H1 (cell line): ENCODE measurements at regions not wholly inside any gene's neighbourhood (a gene's known extent, or its start where the extent isn't known, plus 50 kb on each side); places are given as distances from the start of the nearest gene placed in this dataset.

Source experiments
- CTCF ChIA-PET: fragments of 300-600 bp; sonication (Branson Sonifier 250); formaldehyde crosslinking; loops from one replicate; lab custom pipeline; 2021; ENCODE audit not compliant: partially characterized antibody; lab: Charles Lee
- POLR2A ChIA-PET: fragments of 300-600 bp; sonication (Branson Sonifier 250); formaldehyde crosslinking; loops from one replicate; lab custom pipeline; 2021; ENCODE audit warnings: inconsistent platforms; ENCODE audit not compliant: partially characterized antibody; lab: Charles Lee
- DNase-seq, 2 experiments: peaks; one replicate each; pipeline versions ENCODE4 v3.0.0 to v3.0.0-alpha.2; 2010 to 2022; ENCODE audit warnings: low spot score in 2 of 2, low read depth in 1 of 2, mixed read lengths in 1 of 2
- FAIRE-seq: peaks from 2 replicates; lab custom pipeline; 2011; peaks lifted over from hg19 to GRCh38; lab: Jason Lieb, UNC
- H2AFZ ChIP-seq: 2 replicates; pipeline ENCODE4 v1.8.1; 2012; ENCODE audit warnings: low read length, inconsistent platforms
- H2AK5ac ChIP-seq: 2 replicates; pipeline ENCODE4 v1.6.1; 2013; ENCODE audit warnings: low read depth, low read length
- H2BK120ac ChIP-seq: replicated peaks from 2 replicates; pipeline ENCODE3; 2013; ENCODE audit warnings: low read depth, low read length, inconsistent platforms
- H2BK12ac ChIP-seq: 2 replicates; pipeline ENCODE4 v1.6.1; 2013; ENCODE audit warnings: low read depth, low read length
- H2BK15ac ChIP-seq: 2 replicates; pipeline ENCODE4 v1.6.1; 2013; ENCODE audit warnings: low read length
- H2BK20ac ChIP-seq: 2 replicates; pipeline ENCODE4 v1.6.1; 2013; ENCODE audit warnings: low read length
- H2BK5ac ChIP-seq: 2 replicates; pipeline ENCODE4 v1.6.1; 2013; ENCODE audit warnings: low read depth, low read length
- H3K14ac ChIP-seq: 2 replicates; pipeline ENCODE4 v1.6.1; 2013; ENCODE audit warnings: inconsistent platforms; ENCODE audit not compliant: insufficient read length
- H3K18ac ChIP-seq: 2 replicates; pipeline ENCODE4 v1.6.1; 2013; ENCODE audit warnings: low read length; ENCODE audit errors: extremely low read depth
- H3K23ac ChIP-seq: 2 replicates; pipeline ENCODE4 v1.6.1; 2013; ENCODE audit warnings: inconsistent platforms; ENCODE audit not compliant: insufficient read length
- H3K23me2 ChIP-seq: 2 replicates; pipeline ENCODE4 v1.6.1; 2013; ENCODE audit warnings: low read depth, low read length
- H3K27ac ChIP-seq: 2 replicates; pipeline ENCODE4 v1.6.1; 2011; ENCODE audit warnings: low read depth, low read length, inconsistent platforms
- H3K27me3 ChIP-seq, 4 experiments: replicated peaks in 1 of 4; 1 replicate in 1 of 4; 2 replicates in 3 of 4; pipeline versions ENCODE4 v1.6.1 to v1.8.1; 2011 to 2013; ENCODE audit warnings: low read length in 3 of 4, mild to moderate bottlenecking in 3 of 4, inconsistent platforms in 2 of 4, mixed read lengths in 2 of 4, moderate library complexity in 1 of 4; ENCODE audit not compliant: control insufficient read depth in 3 of 4, insufficient read depth in 3 of 4; ENCODE audit errors: extremely low read depth in 1 of 4
- H3K36me3 ChIP-seq, 4 experiments: 2 replicates each; pipeline versions ENCODE4 v1.6.1 to v1.8.1; 2011 to 2013; ENCODE audit warnings: mild to moderate bottlenecking in 4 of 4, low read length in 3 of 4, moderate library complexity in 2 of 4, control low read depth in 1 of 4, inconsistent platforms in 1 of 4; ENCODE audit not compliant: insufficient read depth in 4 of 4, control insufficient read depth in 2 of 4
- H3K4ac ChIP-seq: replicated peaks from 2 replicates; pipeline ENCODE3; 2013; ENCODE audit warnings: low read length, low read depth, mixed read lengths, inconsistent platforms; ENCODE audit not compliant: insufficient read length
- H3K4me1 ChIP-seq, 4 experiments: replicated peaks in 1 of 4; 1 replicate in 1 of 4; 2 replicates in 3 of 4; pipeline versions ENCODE4 v1.6.1 to v1.8.1; 2011 to 2013; ENCODE audit warnings: low read length in 3 of 4, inconsistent platforms in 2 of 4, mixed read lengths in 1 of 4; ENCODE audit not compliant: insufficient read depth in 4 of 4, control insufficient read depth in 3 of 4
- H3K4me2 ChIP-seq, 2 experiments: 2 replicates each; pipeline versions ENCODE4 v1.6.1 to v1.8.1; 2011 to 2013; ENCODE audit warnings: low read depth in 2 of 2, low read length in 2 of 2, control low read depth in 1 of 2, inconsistent platforms in 1 of 2, mild to moderate bottlenecking in 1 of 2; ENCODE audit not compliant: insufficient read depth in 1 of 2
- H3K4me3 ChIP-seq, 4 experiments: fragments of 200-600, 300-600 bp in 1 of 4; sonication (generic), shearing (Covaris generic), sonication (Bioruptor Twin) in 1 of 4; 2 replicates each; pipeline versions ENCODE4 v1.5.1 to v1.8.1; 2011 to 2016; ENCODE audit warnings: low read length in 4 of 4, low read depth in 3 of 4, control low read depth in 2 of 4, inconsistent platforms in 2 of 4, mild to moderate bottlenecking in 2 of 4, mixed read lengths in 1 of 4, moderate library complexity in 1 of 4; ENCODE audit not compliant: insufficient read depth in 2 of 4; ENCODE audit errors: extremely low read depth in 1 of 4
- H3K56ac ChIP-seq: replicated peaks from 2 replicates; pipeline ENCODE3; 2013; ENCODE audit warnings: low read depth, mild to moderate bottlenecking, mixed read lengths, low read length, inconsistent platforms; ENCODE audit not compliant: insufficient read length
- H3K79me1 ChIP-seq: 2 replicates; pipeline ENCODE4 v1.6.1; 2013; ENCODE audit warnings: low read depth, low read length, control low read depth
- H3K79me2 ChIP-seq, 2 experiments: 2 replicates each; pipeline versions ENCODE4 v1.6.1 to v1.8.1; 2012 to 2013; ENCODE audit warnings: low read length in 2 of 2, mild to moderate bottlenecking in 2 of 2, inconsistent platforms in 1 of 2; ENCODE audit not compliant: insufficient read depth in 2 of 2, control insufficient read depth in 1 of 2
- H3K9ac ChIP-seq, 4 experiments: replicated peaks in 1 of 4; 1 replicate in 1 of 4; 2 replicates in 3 of 4; pipeline versions ENCODE4 v1.6.1 to v1.8.1; 2011 to 2013; ENCODE audit warnings: low read depth in 3 of 4, low read length in 3 of 4, control low read depth in 2 of 4, mild to moderate bottlenecking in 2 of 4, moderate library complexity in 2 of 4, inconsistent platforms in 1 of 4; ENCODE audit errors: extremely low read depth in 1 of 4
- H3K9me3 ChIP-seq, 2 experiments: 2 replicates each; pipeline versions ENCODE4 v1.6.1 to v1.8.1; 2012 to 2013; ENCODE audit warnings: mild to moderate bottlenecking in 2 of 2, moderate library complexity in 2 of 2, control low read depth in 1 of 2, inconsistent platforms in 1 of 2, low read depth in 1 of 2, low read length in 1 of 2, mixed read lengths in 1 of 2; ENCODE audit not compliant: insufficient read depth in 2 of 2
- H4K20me1 ChIP-seq, 2 experiments: replicated peaks in 1 of 2; 2 replicates each; pipeline versions ENCODE3 to v1.8.1; 2011 to 2013; ENCODE audit warnings: inconsistent platforms in 2 of 2, low read length in 2 of 2, mild to moderate bottlenecking in 1 of 2; ENCODE audit not compliant: insufficient read depth in 2 of 2, control insufficient read depth in 1 of 2
- H4K5ac ChIP-seq: 2 replicates; pipeline ENCODE4 v1.6.1; 2013; ENCODE audit warnings: low read length, low read depth, mixed read lengths, inconsistent platforms; ENCODE audit not compliant: insufficient read length
- H4K8ac ChIP-seq: 2 replicates; pipeline ENCODE4 v1.8.0; 2013; ENCODE audit warnings: mild to moderate bottlenecking, moderate library complexity, low read length, inconsistent platforms; ENCODE audit not compliant: insufficient read depth; ENCODE audit errors: extremely low read depth
- H4K91ac ChIP-seq: replicated peaks from 2 replicates; pipeline ENCODE3; 2013; ENCODE audit warnings: low read length, mixed read lengths, inconsistent platforms; ENCODE audit not compliant: insufficient read length
- CREB1 ChIP-seq: IDR thresholded peaks from 2 replicates; pipeline ENCODE4 v1.6.1; 2012; ENCODE audit warnings: inconsistent platforms
- TBP ChIP-seq: IDR thresholded peaks from 2 replicates; pipeline ENCODE4 v1.6.1; 2011; ENCODE audit warnings: low read depth, low read length, improper control_type of control experiment
- WGBS, 2 experiments: shearing (Covaris generic) in 1 of 2; methylation state at CpG; one replicate each; pipeline versions ENCODE4 v1.1.6 to v1.1.7; 2013 to 2015; ENCODE audit warnings: low lambda C conversion rate in 2 of 2, mixed read lengths in 2 of 2, inconsistent platforms in 1 of 2, low coverage in 1 of 2, missing lambda C conversion rate in 1 of 2; ENCODE audit not compliant: insufficient replicate concordance in 2 of 2, insufficient coverage in 1 of 2, insufficient read length in 1 of 2; ENCODE audit errors: extremely low coverage in 1 of 2, missing lambda C conversion rate in 1 of 2; 5-methylcytosine and 5-hydroxymethylcytosine counted together

DNA sequence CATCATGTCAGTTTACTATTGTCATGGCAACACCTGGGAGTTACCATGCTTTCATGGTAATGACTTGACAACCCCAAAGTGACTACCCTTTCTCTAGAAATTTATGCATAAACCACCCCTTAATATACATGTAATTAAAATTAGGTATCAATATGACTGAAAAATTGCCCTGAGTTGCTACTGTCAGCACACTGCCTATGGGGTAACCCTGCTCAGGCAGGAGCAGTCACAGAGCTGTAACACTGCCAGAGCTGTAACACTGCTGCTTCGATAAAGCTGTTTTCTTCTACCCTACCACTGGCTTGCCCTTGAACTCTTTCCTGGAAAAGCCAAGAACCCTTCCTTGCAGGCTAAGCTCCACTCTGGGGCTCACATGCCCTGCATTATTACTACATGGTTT is 95.5 kb upstream of the SYT4 start:
- no peak overlapping the region for H2BK15ac ChIP-seq
- H2AFZ ChIP-seq: no peak overlapping the region
- TF ChIP-seq CREB1 (no peak), TBP (no peak)
- CTCF ChIA-PET: interaction anchor here (1.5 kb wide), 1 partner anchor 10 kb away, joined by 4 read pairs; no protein-coding TSS in a partner anchor
- no peak overlapping the region for H3K14ac ChIP-seq
- H3K18ac ChIP-seq: no peak overlapping the region
- no peak overlapping the region for H2BK20ac ChIP-seq
- no peaks in the 10 kb centered on the region for H3K23me2 ChIP-seq
- H3K36me3 ChIP-seq: no peaks in the 10 kb centered on the region
- DNase-seq (no peak), FAIRE-seq (no peak)
- H4K5ac ChIP-seq: no peak overlapping the region
- H4K8ac ChIP-seq: no peak overlapping the region
- H3K9me3 ChIP-seq: no peaks in the 10 kb centered on the region
- H4K20me1 ChIP-seq: no peaks in the 10 kb centered on the region
- no peak overlapping the region for H3K56ac ChIP-seq
- POLR2A ChIA-PET: no interaction called here
- no peak overlapping the region for H3K9ac ChIP-seq
- no peak overlapping the region for H2BK120ac ChIP-seq
- no peak overlapping the region for H3K4me2 ChIP-seq
- no peak overlapping the region for H3K23ac ChIP-seq
- H2BK12ac ChIP-seq: no peak overlapping the region
- no peaks in the 10 kb centered on the region for H3K4me1 ChIP-seq
- H3K4me3 ChIP-seq: no peak overlapping the region
- H3K4ac ChIP-seq: no peak overlapping the region
- no peaks in the 10 kb centered on the region for H3K79me1 ChIP-seq
- H4K91ac ChIP-seq: no peak overlapping the region
- 100% methylated on average over 1 of the region's 1 CpG; no CpG with 5 or more reads in 1 of the 2 experiments for WGBS, 2 experiments
- H2BK5ac ChIP-seq: no peak overlapping the region
- H3K79me2 ChIP-seq: no peaks in the 10 kb centered on the region
- H3K27ac ChIP-seq: no peak overlapping the region
- no peak overlapping the region for H2AK5ac ChIP-seq
- no peaks in the 10 kb centered on the region for H3K27me3 ChIP-seq
